ENCODE measurements at regions not wholly inside any gene's neighbourhood (a gene's known extent, or its start where the extent isn't known, plus 50 kb on each side); places are given as distances from the start of the nearest gene placed in this dataset.
"Not testable (repeated sequence)": the region's sequence is repeated elsewhere in the genome, so short reads cannot be mapped to it uniquely, and the experiment has no call there.

DNA sequence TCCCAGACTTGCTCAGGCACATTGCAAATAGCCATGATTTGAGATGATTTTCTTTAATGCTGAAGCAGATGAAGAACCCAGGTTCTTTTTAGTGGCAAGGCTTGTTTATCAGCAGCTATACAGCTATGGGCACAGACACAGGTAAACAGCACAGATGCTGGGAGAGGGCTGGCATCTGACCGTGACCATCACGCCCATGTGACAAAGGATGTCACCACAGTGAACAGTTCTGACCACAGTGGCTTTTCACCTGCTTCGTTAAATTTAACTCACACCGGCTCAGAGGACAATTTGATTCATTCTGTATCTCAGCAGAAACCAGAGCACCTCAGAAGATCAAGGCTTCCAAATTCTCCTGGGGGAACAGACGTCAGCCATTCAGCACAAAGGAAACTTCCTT lies 142.6 kb downstream of the CDH26 start:
- no peak for DNase-seq

- no peak for DNase-seq
Observed at GRCh38 chr20:60101201-60101890, 143.1 kb downstream of the CDH26 start.

DNA sequence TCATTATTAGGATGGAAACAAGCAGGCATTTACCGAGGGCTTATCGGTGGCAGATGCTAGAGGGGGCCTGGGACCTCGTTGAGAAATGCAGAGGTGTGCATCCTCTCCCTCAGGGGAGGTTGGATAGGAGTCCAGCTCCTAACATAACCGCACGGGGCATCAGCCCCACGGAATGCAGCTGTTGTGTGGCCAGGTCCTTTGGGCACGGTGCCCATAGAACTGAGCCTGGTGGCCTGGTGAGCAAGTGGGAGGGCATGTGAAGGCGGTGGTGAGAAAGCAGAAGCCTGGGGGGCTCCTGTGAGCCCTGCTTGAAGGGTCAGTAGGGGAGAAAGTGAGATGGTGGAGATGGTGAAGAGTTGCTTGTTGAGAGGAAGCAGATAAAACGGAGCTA lies 143.7 kb downstream of the CDH26 start:
- DNase-seq = no peak

- no peak for DNase-seq
Observed at GRCh38 chr20:60102665-60103210, 144.5 kb downstream of the CDH26 start.

- DNase-seq = no peak
Observed at GRCh38 chr20:60104993-60105803, 147.0 kb downstream of the CDH26 start.

GRCh38 chr20:60106186-60106585 lies 148.0 kb downstream of the CDH26 start:
- not testable (repeated sequence) for DNase-seq

- DNase-seq = no peak
Observed at GRCh38 chr20:60107621-60108390, 149.6 kb downstream of the CDH26 start.

DNA sequence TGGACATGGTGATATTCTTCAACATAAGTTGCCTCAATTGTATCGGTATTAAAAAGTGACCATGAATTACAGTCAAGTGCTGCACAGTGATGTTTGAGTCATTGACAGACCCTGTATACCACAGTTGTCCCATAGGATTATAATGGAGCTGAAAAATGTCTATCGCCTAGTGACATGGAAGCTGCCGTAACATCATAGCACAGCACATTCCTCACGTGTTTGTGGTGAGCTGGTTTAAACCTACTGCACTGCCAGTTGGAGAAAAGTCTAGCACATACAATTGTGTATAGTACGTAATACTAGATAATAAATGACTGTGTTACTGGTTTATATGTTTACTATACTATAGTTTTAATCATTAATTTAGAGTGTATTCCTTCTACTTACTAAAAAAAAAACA lies 150.2 kb downstream of the CDH26 start:
- DNase-seq = no peak

DNA sequence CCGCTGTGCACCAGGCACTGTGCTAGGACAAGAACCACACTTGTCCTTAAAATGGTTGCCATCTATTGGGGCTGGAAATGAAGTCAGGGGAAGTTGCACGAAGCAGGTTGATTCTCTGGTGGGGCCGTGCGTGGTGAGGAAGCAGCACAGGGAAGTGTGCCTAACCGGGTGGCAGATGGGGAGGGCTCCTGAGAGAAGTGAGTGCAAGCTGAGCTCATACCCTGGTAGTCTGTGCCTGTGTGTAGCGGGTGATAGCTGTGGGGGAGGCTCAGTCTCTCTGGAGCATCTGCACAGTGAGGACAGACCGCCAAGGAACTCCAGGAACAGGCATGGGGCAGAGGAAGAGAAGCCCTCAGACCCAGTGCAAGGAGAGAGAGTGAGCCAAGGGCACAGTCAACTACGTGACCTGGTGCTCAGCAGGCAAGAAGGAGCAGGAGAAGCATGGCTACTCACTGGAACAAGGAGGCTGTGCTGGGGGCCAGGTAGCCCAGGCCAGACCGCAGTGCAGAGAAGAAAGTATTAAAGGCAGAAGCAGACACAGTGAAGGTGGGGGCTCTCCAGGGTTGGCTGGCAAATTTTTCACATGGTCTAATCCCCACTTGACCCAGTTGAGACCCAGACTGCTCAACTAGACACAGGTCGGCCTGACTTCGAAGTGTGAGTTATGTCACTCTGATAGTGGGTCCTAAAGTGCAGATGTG lies 155.0 kb downstream of the CDH26 start:
- no peak for DNase-seq

GRCh38 chr20:60113771-60114170 lies 155.5 kb downstream of the CDH26 start:
- no peak for DNase-seq

DNA sequence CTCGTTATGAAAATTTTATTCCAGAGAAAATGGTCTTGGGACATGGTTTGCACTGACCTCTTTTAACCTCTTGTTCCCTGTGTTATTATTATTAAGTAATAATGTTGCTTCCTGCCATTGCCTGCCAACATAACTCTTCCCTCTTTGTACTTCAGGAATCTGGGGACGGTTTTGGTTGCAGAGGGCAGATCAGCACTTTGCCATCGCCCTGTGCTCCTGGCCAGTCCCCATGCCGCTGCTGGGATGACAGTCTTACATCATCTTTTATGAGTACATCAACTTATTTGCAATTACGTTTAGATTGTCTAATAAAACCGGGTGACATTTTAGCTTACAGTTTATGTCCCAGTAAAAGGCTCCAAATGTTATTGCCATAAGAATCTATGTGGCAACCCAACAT lies 157.2 kb downstream of the CDH26 start:
- DNase-seq = no peak

DNA sequence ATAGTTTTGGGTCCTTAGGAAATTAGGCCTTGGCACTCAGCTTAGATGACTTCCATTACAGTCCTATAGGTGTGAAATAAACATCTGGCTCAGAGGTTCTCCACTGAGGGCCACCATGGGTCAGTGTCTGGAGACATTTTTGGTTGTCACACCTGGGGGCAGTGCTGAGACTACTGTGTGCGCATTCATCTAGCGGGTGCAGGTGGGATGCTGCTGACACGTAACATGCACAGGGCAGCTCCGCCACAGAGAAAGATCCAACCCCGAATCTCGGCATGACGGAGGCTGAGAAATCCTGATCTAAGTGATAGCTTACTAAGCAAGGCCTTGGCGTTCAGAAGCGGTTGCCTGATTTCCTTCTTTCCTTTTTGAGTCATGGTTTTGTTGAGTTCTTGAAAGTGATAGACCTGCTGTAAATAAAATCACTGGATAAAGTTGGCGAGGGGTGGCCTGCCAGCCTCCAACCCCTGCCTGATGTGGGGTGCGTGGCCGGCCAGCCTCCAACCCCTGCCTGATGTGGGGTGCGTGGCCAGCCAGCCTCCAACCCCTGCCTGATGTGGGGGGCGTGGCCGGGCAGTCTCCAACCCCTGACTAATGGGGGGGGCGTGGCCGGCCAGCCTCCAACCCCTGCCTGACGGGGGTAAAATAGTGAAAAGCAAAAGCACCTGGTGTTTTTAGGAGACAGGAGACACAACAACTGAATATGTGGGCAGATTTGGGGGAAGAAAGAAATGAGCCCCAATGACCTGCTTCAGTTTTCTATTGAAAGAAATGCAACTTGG lies 158.1 kb downstream of the CDH26 start:
- no peak for DNase-seq

DNA sequence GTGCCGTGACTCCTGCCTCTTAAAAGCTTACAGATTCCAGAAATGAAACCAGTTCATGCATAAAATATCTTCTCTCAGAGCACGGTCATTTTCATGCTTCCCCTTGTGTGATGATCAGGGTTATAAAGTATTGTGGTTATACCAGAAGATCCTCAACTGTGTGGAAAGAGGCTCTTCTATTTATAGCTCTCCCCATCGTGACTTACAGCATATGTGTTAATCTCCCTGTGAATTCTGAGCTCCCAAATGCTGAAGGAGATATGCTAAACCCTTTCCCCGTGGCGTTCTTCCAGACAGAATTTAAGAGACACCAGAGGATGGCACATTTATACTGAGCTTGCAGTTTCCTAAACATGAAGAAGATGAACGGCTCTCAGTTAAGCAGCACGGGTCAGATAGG lies 158.8 kb downstream of the CDH26 start:
- no peak for DNase-seq

DNA sequence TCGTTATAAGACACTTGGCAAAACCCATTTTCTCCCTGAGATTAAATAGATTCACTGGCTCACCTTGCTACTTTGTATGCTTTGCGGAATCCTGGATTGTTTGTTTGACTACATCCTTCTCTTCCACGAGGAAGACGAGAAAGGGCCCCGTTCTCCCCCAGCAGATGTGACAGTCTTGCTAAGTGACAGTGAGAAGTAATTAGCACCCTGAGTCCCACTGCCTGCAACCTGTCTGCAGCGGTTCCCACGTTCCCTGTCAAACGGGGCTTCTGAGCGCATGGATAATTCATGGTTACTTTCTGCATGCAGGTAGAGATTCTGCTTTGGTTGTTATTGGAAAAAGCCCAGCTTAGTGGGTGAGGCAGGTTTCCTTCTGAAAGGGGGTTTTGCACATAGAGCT lies 163.7 kb downstream of the CDH26 start:
- DNase-seq = no peak

GRCh38 chr20:60122671-60123070 lies 164.4 kb downstream of the CDH26 start:
- DNase-seq = no peak

DNA sequence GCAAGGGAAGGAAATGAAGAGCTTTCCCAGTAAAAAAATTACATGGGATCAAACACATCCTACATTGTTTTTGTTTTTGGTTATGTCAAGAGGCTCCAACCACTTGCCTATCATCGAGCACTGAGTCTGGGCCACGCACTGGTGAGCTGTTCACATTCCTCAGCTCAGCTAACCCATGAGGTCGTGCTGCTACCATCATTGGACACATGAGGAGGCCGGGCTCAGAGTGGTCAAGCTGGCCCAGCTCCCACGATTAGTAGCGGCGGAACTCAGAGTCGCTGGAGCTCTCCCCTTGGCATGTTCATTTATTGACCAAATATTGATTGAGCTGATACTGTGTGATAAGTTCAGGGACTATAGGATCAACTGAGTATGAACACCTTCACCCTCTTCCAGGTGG lies 164.9 kb downstream of the CDH26 start:
- DNase-seq = no peak

DNA sequence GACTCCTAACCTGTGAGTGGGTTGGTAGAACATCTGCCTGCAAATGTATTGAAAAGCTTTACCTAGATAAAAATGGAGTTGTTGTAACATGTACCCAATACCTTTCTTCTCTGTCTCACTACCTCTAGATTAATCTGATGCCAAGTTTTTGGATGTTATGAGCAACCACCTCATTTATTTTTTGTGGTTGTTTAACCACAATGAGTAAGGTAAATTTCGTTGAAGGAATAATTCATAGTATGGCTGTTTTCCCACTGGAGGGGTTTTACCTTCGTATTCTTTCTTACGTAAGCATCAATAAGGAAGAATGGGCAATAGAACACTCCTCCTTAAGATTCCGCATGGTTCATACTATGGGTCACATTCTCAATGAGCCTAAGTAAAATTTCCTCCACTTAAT lies 165.4 kb downstream of the CDH26 start:
- DNase-seq = no peak

- DNase-seq = no peak
Observed at GRCh38 chr20:60124776-60125381, 166.7 kb downstream of the CDH26 start.

- no peak for DNase-seq
Observed at GRCh38 chr20:60125513-60125912, 167.3 kb downstream of the CDH26 start.

GRCh38 chr20:60126975-60127374 lies 168.8 kb downstream of the CDH26 start:
- no peak for DNase-seq

- DNase-seq = no peak
Observed at GRCh38 chr20:60131375-60131774, 173.2 kb downstream of the CDH26 start.
